HT-29 (cell line): ENCODE measurements at regions not wholly inside any gene's neighbourhood (a gene's known extent, or its start where the extent isn't known, plus 50 kb on each side); places are given as distances from the start of the nearest gene placed in this dataset.

Experiments used
- DNase-seq: peaks from one replicate; pipeline ENCODE4 v3.0.0-alpha.2; 2015; ENCODE audit warnings: low spot score

DNA sequence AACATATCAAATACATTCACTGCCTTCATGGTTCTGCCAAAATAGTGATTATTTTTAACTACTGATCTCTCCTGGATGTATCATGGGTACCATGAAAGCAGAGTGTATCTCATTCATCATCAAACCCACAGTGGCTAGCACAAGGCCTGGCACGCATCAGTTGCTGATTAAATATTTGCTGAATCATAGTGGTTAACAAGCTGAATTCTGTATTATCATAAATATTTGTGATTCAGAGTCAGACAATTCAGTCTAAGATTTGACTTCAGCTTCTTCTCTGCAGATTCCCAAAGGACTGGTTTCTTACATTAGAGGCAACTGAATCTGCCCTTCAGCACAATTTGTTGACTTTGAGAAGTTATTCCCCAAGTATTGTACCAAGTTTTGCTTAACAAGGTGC lies 715.8 kb upstream of the LRRC4C start:
- no peak for DNase-seq

DNA sequence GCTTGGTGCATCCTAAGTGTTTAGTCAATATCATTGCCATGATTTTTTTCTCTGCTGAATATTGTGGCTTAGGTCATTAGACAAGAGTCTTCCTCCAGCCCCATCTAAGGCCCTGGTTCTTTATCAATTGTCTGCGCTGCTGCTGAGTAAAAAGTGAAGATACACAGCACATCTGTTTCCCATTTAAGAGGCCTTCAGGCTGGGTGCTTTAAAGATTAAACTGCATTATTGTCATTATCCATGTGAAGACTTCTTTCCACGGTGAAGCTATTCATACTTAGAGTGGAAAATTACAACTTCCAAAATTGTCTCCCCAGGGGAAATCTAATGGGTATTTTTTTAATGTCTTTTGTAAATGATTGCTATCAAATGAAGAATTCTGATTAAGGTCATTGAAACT lies 719.8 kb upstream of the LRRC4C start:
- DNase-seq, result no peak

DNA sequence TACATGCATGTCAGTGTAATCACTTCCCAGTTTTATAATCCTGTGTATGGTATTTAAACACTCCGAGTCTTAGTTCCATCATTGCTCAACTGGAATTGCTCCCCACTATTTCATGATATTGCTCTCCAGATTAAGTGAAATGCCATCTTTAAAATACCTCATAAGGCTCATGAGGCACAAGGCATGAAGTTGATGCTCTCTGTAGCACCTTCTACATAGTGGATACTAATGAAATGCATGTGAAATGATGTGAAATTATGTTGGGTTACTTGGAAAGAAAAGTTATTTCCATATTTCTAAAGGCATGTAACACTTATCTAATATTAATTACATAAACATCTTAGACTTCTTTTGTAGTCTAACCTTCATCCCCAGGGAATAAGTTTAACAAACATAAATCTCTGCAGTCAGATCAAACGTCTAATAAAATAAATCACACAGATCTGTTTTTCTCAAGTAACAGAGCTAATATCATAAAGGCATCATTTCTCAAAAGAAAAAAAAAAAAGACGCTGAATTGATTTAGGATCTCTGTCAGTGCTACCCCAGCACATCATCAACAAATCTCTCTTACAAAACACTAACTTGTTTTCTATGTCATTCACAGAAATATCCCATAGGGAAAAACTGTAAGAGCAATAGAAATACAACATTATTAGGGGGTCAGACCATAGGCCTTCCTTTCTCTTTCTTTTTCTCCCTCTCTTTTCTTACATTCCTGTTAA lies 736.0 kb upstream of the LRRC4C start:
- DNase-seq, result no peak

DNA sequence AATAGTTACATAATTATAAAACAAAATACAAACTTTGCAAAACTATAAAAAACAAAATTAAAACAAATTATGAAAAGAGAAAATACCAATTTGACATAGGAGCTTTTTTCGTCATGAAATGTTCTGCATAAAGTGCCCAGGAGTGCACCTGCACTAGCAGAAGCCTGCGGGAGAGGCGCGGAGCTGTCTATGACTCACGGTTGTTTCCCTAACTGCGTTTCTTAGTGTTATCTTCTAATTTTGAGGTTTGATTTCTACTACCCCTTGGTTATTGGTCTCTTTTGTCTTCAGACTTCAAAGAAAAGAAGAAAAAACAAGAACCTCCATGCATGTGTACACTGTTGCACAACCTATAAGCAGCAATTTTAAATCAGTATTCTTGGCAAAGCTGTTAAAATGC lies 740.9 kb upstream of the LRRC4C start:
- DNase-seq, result no peak

DNA sequence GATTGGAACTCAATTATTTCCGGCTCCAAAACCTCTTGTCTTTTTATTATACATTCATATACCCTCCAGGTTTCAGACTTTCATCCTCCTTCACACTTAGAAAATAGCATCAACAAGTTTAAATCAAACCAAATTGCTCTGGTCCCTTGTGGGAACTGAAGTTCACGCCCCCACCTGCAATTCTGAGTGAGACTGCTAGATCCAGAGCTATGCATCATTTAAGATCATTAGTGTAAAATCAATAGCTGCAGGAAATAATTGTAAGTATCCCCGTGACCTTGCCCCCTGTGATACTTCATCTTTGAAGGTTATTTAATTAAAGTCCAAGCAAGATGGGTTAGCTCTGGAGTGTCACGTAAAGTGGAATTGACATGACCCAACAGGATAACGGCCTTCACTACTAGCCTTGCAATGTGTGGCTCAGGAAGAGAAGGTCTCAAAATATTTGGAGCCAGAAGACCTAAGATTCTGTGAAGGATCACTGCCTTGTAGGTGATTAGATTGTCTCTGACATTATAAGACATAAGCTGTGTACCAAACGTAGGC lies 742.2 kb upstream of the LRRC4C start:
- DNase-seq, result no peak

DNA sequence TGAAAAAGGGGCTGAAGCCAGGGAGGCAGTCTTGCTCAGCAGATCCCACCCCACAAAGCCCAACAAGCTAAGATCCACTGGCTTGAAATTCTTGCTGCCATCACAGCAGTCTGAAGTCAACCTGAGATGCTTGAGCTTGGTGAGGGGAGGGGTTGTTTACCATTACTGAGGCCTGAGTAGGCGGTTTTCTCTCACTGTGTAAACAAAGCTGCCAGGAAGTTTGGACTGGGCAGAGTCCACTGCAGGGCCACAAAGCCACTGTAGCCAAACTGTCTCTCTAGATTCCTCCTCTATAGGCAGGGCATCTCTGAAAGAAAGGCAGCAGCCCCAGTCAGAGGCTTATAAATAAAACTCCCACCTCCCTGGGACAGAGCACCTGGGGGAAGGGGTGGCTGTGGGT lies 746.1 kb upstream of the LRRC4C start:
- DNase-seq, result peak; percentile 72

DNA sequence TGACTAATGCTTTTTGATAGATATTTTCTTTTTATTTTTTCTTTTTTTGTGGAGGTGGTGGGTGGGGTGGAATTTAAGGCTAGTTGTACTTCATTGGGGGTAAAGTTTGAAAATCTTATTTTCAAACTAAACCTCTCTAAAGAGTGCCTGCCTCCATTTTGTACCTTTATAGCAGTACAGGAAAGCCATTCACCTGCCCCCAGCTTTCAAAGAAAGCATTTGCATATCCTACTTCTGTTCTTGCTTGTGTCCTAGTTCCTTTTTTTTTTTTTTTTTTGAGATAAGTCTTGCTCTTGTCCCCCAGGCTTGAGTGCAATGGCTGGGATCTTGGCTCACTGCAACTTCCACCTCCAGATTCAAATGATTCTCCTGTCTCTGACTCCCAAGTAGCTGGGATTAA lies 766.2 kb upstream of the LRRC4C start:
- DNase-seq, result no peak

DNA sequence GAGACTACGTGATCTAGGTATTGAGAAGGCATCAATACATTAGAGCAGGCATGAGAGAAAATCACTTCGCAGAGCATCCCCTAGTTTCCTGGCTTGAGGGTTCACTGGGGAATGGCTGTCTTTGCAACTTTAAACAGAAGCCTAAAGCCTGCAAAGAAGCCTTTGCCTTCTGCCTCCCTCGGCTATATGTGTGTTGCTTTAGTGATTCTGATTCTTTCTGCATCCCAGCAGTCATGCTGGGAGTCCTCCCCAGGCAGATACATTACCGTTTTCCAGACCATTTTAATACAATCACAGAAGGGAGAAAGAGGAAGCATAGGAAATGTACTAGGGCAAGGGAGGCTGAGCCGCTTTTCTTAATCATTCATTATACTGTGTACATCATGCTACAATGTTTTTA lies 773.2 kb upstream of the LRRC4C start:
- no peak for DNase-seq

DNA sequence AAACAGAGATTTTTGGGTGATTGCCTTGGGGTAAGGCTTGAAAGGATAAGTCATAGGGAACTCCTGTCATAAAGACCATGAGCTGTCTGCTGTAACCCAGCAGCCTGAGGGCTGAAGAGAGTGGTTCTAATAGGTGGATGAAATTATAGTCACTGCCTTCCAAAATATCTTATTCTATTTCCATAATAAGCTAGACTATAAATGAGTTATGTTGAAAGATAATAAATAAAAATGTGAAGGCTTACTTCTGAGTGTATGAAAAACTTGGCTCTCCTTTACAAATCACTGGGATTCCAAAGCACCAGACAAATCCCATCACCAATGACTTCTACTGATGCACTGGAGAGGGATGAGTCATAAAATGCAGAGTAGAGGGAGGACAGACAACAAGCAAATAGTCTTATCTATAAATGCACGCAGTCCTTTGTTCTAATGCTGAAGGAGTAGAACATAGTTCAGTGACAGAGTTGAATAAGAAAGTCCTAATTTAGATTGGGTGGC lies 775.0 kb upstream of the LRRC4C start:
- DNase-seq, result no peak

DNA sequence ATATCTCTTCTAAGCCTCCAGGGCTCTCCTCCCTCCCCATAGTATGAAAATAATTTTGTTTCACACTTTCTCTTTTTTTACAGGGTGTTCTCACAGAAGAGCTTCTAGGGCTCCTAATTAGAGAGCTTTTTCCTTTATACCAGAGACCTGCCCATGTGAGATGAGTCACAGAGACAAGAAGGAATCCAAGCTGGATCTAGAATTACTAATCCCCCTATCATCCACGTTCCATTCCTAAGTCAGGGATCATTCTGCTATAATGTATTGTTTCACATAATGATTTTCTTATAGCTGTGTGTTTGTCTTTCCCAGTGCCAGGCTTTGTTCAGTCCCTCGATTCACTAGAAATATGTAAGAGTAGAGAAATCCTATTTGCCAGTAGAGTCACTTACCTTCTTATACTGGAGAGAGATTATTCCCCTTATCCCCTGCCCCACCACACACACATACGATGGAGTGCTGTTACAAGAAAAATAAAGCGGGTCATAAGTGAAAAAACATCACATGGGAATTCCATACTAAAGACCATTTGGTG lies 778.3 kb upstream of the LRRC4C start:
- DNase-seq, result no peak

DNA sequence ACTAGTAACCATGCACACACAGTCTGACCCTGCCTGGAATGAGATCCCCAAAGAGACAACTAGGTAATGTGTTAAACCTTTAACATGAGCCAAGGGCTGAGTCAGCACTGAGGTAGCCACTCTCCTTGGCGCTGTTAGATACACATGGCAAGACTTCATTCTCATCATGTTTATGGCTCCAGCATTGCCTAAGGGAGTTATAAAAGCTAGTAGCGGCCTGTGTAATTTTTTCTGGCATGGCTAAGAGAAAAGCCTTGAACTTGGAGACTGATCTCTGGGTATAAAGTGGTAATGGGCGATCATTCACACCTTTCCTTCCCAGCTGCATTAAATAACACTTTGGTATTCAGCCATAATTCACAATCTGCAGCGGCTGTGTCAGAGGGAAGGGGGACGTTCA lies 779.7 kb upstream of the LRRC4C start:
- no peak for DNase-seq

DNA sequence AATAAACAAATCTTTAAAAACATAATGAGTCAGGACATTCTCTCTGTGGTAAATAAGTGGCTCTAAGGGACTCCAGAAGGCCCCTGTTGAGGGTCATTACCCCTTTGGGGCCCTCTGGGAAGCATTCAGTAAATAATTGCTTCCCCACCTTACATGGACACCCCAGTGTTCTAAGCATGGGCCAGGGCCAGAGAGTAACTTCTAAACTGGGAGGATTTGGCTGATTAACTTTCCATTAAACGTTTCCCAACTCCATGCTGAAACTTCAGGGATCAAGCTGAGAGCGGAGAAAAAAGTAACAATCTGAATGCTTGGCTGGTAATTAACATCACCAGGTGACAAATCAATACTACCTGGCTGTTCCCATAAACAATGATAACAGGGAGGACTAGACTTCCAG lies 783.9 kb upstream of the LRRC4C start:
- no peak for DNase-seq

DNA sequence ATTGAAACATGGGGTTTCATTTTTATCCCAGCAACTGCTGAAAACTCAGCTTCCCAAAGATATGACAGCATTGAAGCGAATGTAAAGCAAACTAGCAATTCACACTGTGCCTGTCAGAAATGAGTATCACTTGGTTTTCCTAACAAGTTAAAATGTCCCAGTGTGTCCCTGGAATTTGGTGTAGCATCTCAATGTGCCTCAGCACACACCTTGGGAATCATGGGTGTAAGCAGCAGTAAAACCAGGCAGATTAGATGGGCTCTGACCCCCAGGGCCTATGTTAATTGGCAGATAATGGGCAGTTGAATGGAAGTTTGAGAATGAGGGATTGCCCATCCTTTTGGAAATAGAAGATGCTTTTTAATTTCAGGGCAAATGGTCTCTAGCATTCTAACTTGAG lies 784.9 kb upstream of the LRRC4C start:
- no peak for DNase-seq

DNA sequence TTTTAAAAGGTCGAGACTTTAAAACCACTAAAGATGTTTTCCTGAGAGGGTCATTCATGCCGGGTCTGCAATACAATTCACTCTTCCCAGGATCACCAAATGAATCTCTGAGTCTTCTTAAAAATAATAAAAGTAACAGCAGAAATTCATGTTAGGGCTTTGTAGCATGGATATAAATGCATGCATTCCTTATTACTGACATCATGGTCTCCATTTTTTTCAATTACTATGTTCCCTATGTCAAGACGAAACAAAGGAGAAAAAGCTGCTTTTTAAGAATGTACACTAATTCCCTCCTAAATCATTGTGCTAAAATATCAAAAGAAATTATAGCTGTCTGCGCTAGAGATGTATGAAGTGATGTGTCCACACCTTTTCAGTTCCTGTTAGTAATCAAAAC lies 789.9 kb upstream of the LRRC4C start:
- no peak for DNase-seq

DNA sequence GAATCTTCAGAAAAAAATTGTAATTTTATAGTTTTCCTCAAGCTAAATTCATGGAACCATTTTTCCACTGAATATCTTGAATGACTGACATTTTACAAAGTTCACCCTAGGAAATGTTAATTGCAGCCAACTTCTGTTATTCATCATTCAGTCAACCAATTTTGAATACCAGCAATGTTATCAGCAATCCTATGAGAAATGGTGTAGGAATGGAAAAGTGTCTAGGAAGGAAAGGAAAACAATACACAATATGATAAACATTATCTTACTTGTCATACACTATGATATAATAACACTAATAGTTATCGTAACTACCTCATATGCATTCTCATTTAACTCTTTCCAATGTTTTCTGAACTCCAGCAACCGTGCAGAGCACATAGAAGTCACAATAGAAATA lies 790.5 kb upstream of the LRRC4C start:
- DNase-seq, result no peak

DNA sequence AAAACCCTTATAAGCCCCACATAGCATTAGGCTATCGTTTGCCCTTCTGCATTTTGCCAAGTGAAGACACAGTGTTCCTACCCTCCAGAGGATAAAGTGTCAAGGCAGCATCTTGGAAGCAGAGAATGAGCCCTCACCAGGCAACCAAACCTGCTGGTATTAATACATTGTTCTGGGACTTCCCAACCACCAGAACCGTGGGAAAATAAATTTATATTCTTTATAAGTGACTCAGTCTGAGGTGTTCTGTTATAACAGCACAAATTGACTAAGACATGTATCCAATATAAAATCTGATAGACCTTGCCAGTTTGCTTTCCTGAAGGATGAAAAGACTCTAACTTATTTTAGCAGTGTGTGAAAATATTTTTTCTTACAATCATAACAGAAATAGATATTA lies 792.5 kb upstream of the LRRC4C start:
- DNase-seq, result no peak

DNA sequence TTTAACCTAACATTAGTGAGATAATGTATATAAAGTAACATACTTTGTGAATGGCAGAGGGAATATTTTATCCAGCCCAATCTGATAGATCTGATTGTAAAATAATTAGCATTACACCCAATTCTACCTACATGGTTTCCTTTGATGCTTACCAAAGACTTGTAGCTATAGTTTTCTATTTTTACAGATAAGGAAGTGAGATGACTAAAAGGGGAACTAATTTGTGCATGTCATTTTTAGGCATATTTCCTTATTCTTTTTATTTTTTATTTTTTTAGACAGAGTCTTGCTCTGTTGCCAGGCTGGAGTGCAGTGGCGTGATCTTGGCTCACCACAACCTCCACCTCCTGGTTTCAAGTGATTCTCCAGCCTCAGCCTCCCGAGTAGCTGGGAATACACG lies 793.7 kb upstream of the LRRC4C start:
- DNase-seq, result no peak

DNA sequence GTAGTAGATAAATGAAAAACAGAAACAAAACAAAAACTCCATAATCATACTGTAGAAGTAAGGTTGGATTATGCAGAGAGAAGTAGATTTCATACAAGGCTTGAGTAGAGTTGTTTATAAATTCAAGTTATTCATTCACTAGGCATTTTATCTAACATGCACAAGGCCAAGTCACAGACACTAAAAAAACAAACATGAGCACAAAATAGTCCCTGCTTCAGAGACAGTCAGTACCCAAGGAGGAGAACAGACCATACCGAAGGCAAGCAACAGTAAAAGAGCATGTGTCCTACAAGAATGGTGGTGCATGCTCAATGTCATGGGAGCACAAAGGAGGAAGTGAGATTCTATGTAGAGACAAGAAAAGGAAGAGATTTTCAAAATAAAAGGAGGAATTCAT lies 796.5 kb upstream of the LRRC4C start:
- no peak for DNase-seq

DNA sequence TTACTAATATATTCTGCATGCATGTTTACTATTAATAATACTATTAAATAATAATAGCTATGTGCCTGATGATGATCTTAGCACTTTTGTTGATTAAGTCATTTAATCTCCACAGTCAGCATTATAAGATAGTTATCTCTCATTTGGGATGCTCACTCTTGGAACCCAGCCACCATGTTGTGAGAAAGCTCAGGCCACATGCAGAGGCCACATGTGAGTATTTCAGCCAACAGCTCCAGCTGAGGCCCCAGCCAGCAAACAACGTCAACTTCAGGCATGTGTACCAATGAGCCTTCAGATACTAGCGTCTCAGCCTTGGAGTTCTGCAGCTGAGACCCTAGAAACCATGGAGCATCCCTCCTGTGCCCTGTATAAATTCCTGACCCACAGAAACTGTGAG lies 798.1 kb upstream of the LRRC4C start:
- DNase-seq, result no peak

DNA sequence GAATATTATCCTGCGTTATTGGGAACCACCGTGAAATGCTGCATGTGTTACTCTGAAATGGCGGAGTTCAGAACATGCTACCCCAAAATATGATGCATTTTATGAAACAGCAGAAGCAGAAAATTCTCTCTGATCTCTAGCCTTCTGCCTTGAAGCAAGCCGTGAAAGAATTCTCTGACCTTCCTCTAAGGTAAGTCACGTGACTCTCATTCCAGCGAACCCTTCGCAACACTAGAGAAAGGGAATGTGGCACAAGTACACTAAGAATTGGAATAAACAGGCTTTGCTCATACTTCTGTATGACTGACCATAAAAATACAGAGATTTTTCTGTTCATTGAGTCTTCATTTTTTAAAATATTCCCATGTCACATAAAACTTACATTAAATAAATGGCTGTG lies 805.6 kb upstream of the LRRC4C start:
- no peak for DNase-seq

DNA sequence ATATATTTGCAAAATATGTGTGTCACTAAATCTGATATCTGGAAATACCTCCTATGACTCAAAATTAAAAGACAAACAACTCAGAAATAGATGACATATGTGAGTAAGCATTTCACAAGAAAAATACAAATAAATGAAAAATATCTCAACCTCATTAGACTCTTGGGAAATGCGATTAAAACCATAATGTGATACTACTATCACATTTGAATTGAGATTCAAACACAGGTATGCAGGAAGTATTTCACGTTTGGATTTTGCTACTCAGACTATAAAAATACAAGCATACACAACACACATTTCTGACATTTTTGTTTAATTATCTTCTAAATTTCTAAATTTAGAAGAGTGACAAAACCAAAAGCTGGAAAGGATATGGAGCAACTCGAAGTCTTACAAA lies 811.9 kb upstream of the LRRC4C start:
- no peak for DNase-seq

DNA sequence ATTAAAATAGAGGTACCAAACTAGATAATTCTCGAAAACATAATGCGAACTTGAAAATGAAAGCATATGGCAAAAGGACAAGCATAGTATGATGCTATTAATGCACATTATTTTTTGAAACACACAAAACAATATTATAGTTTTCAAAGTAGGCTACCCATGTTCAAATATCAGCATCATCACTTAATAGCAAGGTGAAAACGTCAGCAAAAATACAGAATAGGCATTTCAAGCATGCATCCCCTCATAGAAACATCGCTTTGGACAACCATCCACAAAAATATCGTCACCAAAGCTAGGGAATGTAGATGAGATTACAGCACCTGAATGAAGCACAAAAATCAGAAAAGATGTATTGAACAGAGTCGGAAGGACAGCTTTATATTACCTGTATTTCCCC lies 814.5 kb upstream of the LRRC4C start:
- DNase-seq, result no peak

DNA sequence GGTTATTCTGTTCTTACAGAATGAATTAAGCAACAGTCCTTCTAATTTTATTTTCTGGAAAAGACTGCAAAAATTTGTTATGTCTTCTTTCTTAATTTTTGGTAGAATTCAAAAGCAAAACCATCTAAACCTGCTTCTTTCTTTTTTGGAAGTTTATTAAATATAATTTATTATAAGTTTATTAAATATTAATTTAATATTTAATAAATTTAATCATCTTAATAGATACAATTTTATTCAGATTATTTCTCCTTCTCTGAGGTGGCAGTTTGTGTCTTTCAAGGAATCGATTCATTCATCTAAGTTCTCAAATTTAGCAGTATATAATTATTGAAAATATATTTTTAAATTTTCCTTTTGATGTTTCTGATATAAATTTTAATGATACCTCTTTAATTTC lies 837.5 kb upstream of the LRRC4C start:
- no peak for DNase-seq

DNA sequence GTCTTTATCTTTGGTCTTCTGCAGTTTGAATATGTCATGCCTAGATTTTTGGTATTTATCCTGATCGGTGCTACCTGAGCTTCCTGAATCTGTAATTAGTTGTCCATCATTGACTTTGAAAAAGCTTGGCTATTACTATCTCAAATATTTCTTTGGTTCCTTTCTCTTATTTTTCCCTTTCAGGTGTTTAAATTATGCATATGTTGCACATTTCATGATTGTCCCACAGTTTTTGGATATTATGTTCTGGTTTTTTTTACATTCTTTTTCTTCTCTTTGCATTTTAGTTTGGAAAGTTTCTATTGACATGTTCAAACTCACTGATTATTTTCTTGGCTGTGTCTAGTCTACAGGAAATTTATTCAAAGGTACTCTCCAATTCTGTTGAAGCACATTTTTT lies 840.3 kb upstream of the LRRC4C start:
- DNase-seq, result no peak
